WI38 (cell line): ENCODE measurements at regions not wholly inside any gene's neighbourhood (a gene's known extent, or its start where the extent isn't known, plus 50 kb on each side); places are given as distances from the start of the nearest gene placed in this dataset.

Source experiments
- H3K4me3 ChIP-seq: 2 replicates; pipeline ENCODE4 v1.5.1; 2011; ENCODE audit warnings: low read depth, mild to moderate bottlenecking, control low read depth, low read length
- CTCF ChIP-seq: IDR thresholded peaks from 2 replicates; pipeline ENCODE4 v1.5.1; 2012; ENCODE audit warnings: low read depth, mild to moderate bottlenecking, control low read depth, low read length

DNA sequence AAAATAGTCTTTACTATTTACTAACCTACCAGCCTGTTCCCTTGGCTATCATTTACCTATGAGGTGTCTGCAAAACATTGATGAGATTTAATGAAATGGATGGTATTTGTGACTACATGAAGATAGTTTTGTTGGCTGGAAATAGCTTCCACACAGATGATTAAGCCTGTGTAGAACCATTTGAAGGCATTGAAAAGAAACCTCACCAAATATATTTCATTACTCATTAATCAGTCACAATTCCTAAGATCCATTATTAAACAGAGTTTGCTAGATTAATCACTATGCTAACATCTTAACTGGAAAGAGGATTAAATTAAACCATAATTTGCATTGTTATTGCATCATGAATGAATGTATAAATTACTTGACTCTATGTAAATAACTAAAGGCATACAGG is 560.3 kb downstream of the BMP2 start:
- H3K4me3 ChIP-seq, result no peak overlapping the region
- TF ChIP-seq CTCF, result no peak

DNA sequence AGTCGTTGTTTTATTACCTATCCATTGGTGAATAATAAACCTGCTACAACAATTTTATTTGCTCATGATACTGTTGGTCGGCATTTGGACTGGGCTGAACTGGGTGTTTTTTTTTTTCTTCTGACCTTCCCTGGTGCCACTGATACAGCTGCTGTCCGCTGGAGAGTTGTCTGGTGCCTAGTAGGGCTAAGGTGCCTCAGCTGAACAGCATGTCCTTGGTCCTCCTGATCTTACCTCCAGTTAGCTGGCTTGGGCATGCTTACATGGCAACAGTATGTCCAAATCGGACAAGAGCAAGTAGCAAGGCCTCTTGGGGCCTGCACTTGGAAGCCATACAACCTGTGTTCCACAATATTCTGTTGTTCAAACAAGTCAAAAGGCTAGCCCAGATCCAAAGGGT is 563.4 kb downstream of the BMP2 start:
- H3K4me3 ChIP-seq, result no peak overlapping the region
- TF ChIP-seq CTCF, result no peak

- no peak for TF ChIP-seq CTCF
- no peak overlapping the region for H3K4me3 ChIP-seq
Observed at GRCh38 chr20:7332169-7332568, 564.7 kb downstream of the BMP2 start.

DNA sequence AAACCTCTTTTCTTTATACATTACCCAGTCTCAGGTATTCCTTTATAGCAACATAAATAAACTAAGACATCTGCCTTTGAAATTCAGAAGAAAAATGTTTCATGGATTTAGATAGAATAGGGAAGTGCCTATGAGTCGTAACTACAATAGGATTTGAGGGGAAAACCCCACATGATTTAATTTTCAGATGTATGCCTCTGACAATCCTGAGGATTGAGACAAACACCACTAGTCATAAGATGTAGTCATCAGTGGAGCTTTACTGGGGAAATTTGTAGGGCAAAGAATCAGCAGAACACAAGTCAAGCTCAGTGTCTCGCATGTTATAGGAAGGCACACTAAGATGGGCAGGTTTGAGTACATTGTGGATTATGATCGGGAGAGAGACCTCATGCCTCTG is 566.4 kb downstream of the BMP2 start:
- TF ChIP-seq CTCF, result no peak
- no peak overlapping the region for H3K4me3 ChIP-seq

GRCh38 chr20:7346026-7346425 is 578.5 kb downstream of the BMP2 start:
- no peak overlapping the region for H3K4me3 ChIP-seq
- no peak for TF ChIP-seq CTCF

GRCh38 chr20:7346562-7346961 is 579.1 kb downstream of the BMP2 start:
- TF ChIP-seq CTCF, result no peak
- no peak overlapping the region for H3K4me3 ChIP-seq

GRCh38 chr20:7347409-7347808 is 579.9 kb downstream of the BMP2 start:
- H3K4me3 ChIP-seq, result no peak overlapping the region
- no peak for TF ChIP-seq CTCF
